B cell (primary cell): ENCODE measurements at regions not wholly inside any gene's neighbourhood (a gene's known extent, or its start where the extent isn't known, plus 50 kb on each side); places are given as distances from the start of the nearest gene placed in this dataset.

Experiments
- EZH2 ChIP-seq: IDR thresholded peaks from 2 replicates; pipeline ENCODE4 v1.6.1; 2012; ENCODE audit warnings: borderline replicate concordance, low read depth, mild to moderate bottlenecking, moderate library complexity, low read length; ENCODE audit not compliant: insufficient read depth, poor library complexity, severe bottlenecking
- TF ChIP-seq, protein P1 (sequence below): fragments of 200-600 bp; IDR thresholded peaks from one replicate; pipeline ENCODE4 v1.8.0; 2022; ENCODE audit warnings: antibody characterized with exemption, mild to moderate bottlenecking

DNA sequence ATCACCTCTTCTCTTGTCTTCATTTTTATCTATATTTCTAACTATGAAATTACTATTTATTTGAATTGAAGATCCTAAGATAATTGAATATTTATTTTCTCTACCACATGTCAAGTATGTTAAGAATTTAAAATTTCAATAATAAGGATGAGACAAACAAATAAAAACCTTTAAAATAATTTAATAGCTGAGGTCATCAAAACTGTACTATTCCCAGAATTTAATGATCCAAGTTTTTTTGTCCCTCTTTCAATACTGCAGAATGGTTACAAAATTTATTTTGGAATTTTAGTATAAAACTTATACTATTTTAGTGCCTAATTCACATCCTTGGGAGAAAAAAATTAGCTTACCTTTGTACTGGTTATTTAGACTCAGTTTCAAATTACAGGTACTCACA, 774.9 kb downstream of the ROBO2 start:
- TF ChIP-seq, protein P1, sequence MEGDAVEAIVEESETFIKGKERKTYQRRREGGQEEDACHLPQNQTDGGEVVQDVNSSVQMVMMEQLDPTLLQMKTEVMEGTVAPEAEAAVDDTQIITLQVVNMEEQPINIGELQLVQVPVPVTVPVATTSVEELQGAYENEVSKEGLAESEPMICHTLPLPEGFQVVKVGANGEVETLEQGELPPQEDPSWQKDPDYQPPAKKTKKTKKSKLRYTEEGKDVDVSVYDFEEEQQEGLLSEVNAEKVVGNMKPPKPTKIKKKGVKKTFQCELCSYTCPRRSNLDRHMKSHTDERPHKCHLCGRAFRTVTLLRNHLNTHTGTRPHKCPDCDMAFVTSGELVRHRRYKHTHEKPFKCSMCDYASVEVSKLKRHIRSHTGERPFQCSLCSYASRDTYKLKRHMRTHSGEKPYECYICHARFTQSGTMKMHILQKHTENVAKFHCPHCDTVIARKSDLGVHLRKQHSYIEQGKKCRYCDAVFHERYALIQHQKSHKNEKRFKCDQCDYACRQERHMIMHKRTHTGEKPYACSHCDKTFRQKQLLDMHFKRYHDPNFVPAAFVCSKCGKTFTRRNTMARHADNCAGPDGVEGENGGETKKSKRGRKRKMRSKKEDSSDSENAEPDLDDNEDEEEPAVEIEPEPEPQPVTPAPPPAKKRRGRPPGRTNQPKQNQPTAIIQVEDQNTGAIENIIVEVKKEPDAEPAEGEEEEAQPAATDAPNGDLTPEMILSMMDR = no peak
- no peak for TF ChIP-seq EZH2
